IMR-90 (cell line): ENCODE measurements at regions not wholly inside any gene's neighbourhood (a gene's known extent, or its start where the extent isn't known, plus 50 kb on each side); places are given as distances from the start of the nearest gene placed in this dataset.

Experiments used
- BHLHE40 ChIP-seq: fragments of 150-350 bp; IDR thresholded peaks from 2 replicates; pipeline ENCODE4 v1.6.1; 2016; ENCODE audit warnings: mild to moderate bottlenecking, low read depth, low read length
- POLR2A ChIP-seq: IDR thresholded peaks from 2 replicates; pipeline ENCODE4 v1.6.1; 2012; ENCODE audit warnings: mild to moderate bottlenecking, low read depth, low read length
- TF ChIP-seq, protein P1 (sequence below): conservative IDR thresholded peaks from 2 replicates; pipeline ENCODE4 v1.5.1; 2012; ENCODE audit warnings: mild to moderate bottlenecking, low read depth, low read length, improper control_type of control experiment

DNA sequence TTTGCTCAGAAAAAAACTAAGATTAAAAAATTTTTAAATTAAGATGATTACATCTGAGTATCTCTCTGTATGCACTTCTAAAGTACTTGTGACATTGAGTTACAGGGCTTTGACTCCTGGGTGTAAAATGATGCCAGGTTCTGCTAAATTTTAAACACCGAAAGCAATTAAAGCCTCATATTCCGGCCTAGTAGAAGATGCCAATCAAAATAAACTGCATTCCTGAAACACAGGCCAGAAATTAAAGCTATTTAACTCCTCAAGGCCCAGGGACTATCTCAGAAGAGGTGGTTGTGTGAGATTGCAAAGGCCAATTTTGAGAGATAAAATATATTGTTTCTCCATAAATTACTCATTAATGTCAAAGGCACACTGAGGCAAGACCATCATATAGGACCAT lies 388.3 kb downstream of the KIF20B start:
- TF ChIP-seq BHLHE40 = no peak
- no peak for TF ChIP-seq POLR2A
- TF ChIP-seq, protein P1, sequence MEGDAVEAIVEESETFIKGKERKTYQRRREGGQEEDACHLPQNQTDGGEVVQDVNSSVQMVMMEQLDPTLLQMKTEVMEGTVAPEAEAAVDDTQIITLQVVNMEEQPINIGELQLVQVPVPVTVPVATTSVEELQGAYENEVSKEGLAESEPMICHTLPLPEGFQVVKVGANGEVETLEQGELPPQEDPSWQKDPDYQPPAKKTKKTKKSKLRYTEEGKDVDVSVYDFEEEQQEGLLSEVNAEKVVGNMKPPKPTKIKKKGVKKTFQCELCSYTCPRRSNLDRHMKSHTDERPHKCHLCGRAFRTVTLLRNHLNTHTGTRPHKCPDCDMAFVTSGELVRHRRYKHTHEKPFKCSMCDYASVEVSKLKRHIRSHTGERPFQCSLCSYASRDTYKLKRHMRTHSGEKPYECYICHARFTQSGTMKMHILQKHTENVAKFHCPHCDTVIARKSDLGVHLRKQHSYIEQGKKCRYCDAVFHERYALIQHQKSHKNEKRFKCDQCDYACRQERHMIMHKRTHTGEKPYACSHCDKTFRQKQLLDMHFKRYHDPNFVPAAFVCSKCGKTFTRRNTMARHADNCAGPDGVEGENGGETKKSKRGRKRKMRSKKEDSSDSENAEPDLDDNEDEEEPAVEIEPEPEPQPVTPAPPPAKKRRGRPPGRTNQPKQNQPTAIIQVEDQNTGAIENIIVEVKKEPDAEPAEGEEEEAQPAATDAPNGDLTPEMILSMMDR = no peak
